Upper lobe of right lung (tissue), 1 donor: ENCODE measurements at regions not wholly inside any gene's neighbourhood (a gene's known extent, or its start where the extent isn't known, plus 50 kb on each side); places are given as distances from the start of the nearest gene placed in this dataset.

Experiments
- ATAC-seq: fragments of 200-7000 bp; cut with Tn5 transposase; one replicate; pipeline ENCODE4 v1.9.1; 2020; ENCODE audit warnings: mild to moderate bottlenecking, moderate library complexity
- DNase-seq: peaks from one replicate; pipeline ENCODE4 v3.0.0-alpha.2; 2020
- H3K27ac ChIP-seq: fragments of 200-600 bp; one replicate; pipeline ENCODE4 v1.8.0; 2022
- H3K27me3 ChIP-seq: fragments of 200-600 bp; one replicate; pipeline ENCODE4 v1.8.0; 2022; ENCODE audit warnings: mild to moderate bottlenecking
- H3K36me3 ChIP-seq: fragments of 200-600 bp; one replicate; pipeline ENCODE4 v1.8.0; 2022
- H3K4me1 ChIP-seq: fragments of 200-600 bp; one replicate; pipeline ENCODE4 v1.8.0; 2022
- H3K4me3 ChIP-seq: fragments of 200-600 bp; one replicate; pipeline ENCODE4 v1.8.0; 2022; ENCODE audit warnings: mild to moderate bottlenecking
- H3K9me3 ChIP-seq: fragments of 200-600 bp; one replicate; pipeline ENCODE4 v1.8.0; 2022
- CTCF ChIP-seq: fragments of 200-600 bp; IDR thresholded peaks from one replicate; pipeline ENCODE4 v1.8.0; 2022; ENCODE audit warnings: antibody characterized with exemption
- intact Hi-C: fragments of 100-400 bp; cut with DNase I; formaldehyde crosslinking; loops from one replicate; pipeline ENCODE4 v1.11.0; 2022
- donor health status: DM: no; HTN: yes; CAD: no; lungs with severe emphysema.

- H3K36me3 ChIP-seq, result no peaks in the 10 kb centered on the region
- no peak overlapping the region for H3K4me3 ChIP-seq
- peaks cover 6% of the 10 kb centered on the region for H3K27me3 ChIP-seq
- no peak overlapping the region for H3K27ac ChIP-seq
- intact Hi-C loops, result no loop called here
- ATAC-seq (no peak), DNase-seq (no peak)
- H3K9me3 ChIP-seq, result no peaks in the 10 kb centered on the region
- no peak for TF ChIP-seq CTCF
- no peaks in the 10 kb centered on the region for H3K4me1 ChIP-seq
Observed at GRCh38 chr1:90127288-90127953, 132.5 kb downstream of the ZNF326 start.

- H3K27ac ChIP-seq, result no peak overlapping the region
- no peak for ATAC-seq
- H3K36me3 ChIP-seq, result no peaks in the 10 kb centered on the region
- intact Hi-C loops, result no loop called here
- H3K4me1 ChIP-seq, result no peaks in the 10 kb centered on the region
- H3K27me3 ChIP-seq, result peaks cover 6% of the 10 kb centered on the region
- H3K9me3 ChIP-seq, result no peaks in the 10 kb centered on the region
- no peak overlapping the region for H3K4me3 ChIP-seq
- no peak for DNase-seq
- no peak for TF ChIP-seq CTCF
Observed at GRCh38 chr1:90126834-90127233, 131.9 kb downstream of the ZNF326 start.

- Histone ChIP-seq H3K4me1 (no peaks in the 10 kb centered on the region), H3K27me3 (no peaks in the 10 kb centered on the region), H3K27ac (no peak overlapping the region), H3K4me3 (no peak overlapping the region), H3K36me3 (no peaks in the 10 kb centered on the region), H3K9me3 (no peaks in the 10 kb centered on the region)
- no peak for DNase-seq
- no peak for ATAC-seq
- intact Hi-C loops, result no loop called here
- TF ChIP-seq CTCF, result no peak
Observed at GRCh38 chr1:90122654-90123340, 127.9 kb downstream of the ZNF326 start.

GRCh38 chr1:90114521-90115141 is 119.7 kb downstream of the ZNF326 start:
- Histone ChIP-seq H3K27ac (no peak overlapping the region), H3K9me3 (no peaks in the 10 kb centered on the region), H3K4me3 (no peak overlapping the region), H3K27me3 (no peaks in the 10 kb centered on the region), H3K36me3 (no peaks in the 10 kb centered on the region), H3K4me1 (no peaks in the 10 kb centered on the region)
- DNase-seq (no peak), ATAC-seq (peak; percentile 64)
- intact Hi-C loops, result no loop called here
- peak; percentile 62 for TF ChIP-seq CTCF

GRCh38 chr1:90107990-90108389 is 113.1 kb downstream of the ZNF326 start:
- Histone ChIP-seq H3K27ac (no peak overlapping the region), H3K36me3 (no peaks in the 10 kb centered on the region), H3K27me3 (peaks cover 4% of the 10 kb centered on the region), H3K9me3 (no peaks in the 10 kb centered on the region), H3K4me3 (no peak overlapping the region), H3K4me1 (no peaks in the 10 kb centered on the region)
- ATAC-seq (no peak), DNase-seq (no peak)
- no peak for TF ChIP-seq CTCF
- intact Hi-C loops, result no loop called here
